T-helper 1 cell treated with Interleukin-12 subunit alpha and Interleukin-12 subunit beta and Interleukin-4 antibody, amounts not matched to agents 30 μg/mL and 1 μg/mL, for 36 hours (primary cell): ENCODE measurements at regions not wholly inside any gene's neighbourhood (a gene's known extent, or its start where the extent isn't known, plus 50 kb on each side); places are given as distances from the start of the nearest gene placed in this dataset.

Experiments used
- H3K27ac Mint-ChIP-seq: one replicate; pipeline ENCODE4 v1.8.0; 2021; ENCODE audit warnings: mild to moderate bottlenecking, mixed read lengths
- H3K27me3 Mint-ChIP-seq: one replicate; pipeline ENCODE4 v1.8.0; 2021; ENCODE audit warnings: low read depth, mixed read lengths
- H3K36me3 Mint-ChIP-seq: one replicate; pipeline ENCODE4 v1.8.0; 2021; ENCODE audit warnings: low read depth, mixed read lengths
- H3K4me1 Mint-ChIP-seq: one replicate; pipeline ENCODE4 v1.8.0; 2021; ENCODE audit warnings: low read depth, mixed read lengths
- H3K4me3 Mint-ChIP-seq: one replicate; pipeline ENCODE4 v1.8.0; 2021; ENCODE audit warnings: mild to moderate bottlenecking, moderate library complexity, mixed read lengths
- H3K9me3 Mint-ChIP-seq: one replicate; pipeline ENCODE4 v1.8.0; 2021; ENCODE audit warnings: mixed read lengths

DNA sequence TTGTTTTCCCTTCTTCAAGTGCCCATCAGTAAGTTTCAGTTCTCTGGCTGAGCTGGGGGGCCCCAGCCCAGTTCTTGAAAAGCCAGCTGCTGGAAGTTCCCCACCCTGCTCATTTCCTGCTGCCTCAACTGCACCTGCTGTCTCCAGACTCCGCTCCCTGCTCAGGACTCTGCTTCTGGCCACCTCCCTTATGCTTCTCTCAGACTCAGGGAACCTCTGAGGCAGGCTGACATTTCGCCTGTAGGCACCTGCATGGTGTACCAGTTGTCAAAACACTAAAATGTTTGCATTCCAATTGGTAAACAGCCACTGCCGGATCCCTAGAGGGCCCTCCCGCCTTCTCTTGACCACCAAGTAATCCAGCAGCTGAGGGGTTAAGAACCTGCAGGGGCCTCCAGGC lies 136.5 kb upstream of the VRK1 start:
- H3K27me3 Mint-ChIP-seq = peaks cover 32% of the 10 kb centered on the region
- H3K4me1 Mint-ChIP-seq = no peaks in the 10 kb centered on the region
- H3K27ac Mint-ChIP-seq = no peak overlapping the region
- H3K4me3 Mint-ChIP-seq = no peak overlapping the region
- no peaks in the 10 kb centered on the region for H3K9me3 Mint-ChIP-seq
- H3K36me3 Mint-ChIP-seq = no peaks in the 10 kb centered on the region

DNA sequence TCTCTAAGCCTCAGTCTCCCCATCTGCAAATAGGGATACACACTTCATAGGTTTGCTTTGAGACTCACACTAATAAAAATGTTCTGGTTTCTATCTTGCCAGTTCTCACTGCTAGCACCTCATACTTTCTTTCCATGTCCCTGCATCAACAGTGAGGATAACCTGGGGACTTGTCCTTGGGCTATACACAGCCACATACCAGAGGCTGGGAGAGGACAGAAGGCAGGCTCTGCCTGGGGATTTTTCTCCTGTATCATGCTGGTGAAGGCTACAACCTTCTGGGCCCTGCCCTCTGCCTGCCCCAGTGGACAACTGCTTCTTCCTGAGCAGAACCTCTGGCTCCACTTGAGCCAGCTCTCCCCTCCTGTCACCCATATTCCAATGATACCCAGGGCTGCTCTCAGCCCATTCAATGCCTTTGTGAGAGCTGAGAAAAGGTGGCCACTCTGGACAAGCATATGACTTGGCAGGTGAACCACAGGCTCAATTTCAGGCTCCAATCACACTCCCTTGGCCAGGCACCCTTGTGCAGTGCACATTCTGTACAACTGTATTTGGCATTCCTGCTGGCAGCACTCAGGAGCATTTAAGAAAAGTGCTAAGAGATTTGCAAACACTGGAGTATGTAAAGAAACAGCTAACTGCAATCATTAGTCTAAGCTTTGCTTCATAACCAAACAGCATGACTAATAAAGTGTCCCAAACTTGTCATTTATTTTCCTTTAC lies 135.8 kb upstream of the VRK1 start:
- peaks cover 29% of the 10 kb centered on the region for H3K27me3 Mint-ChIP-seq
- no peak overlapping the region for H3K4me3 Mint-ChIP-seq
- H3K27ac Mint-ChIP-seq = no peak overlapping the region
- no peaks in the 10 kb centered on the region for H3K9me3 Mint-ChIP-seq
- no peaks in the 10 kb centered on the region for H3K4me1 Mint-ChIP-seq
- H3K36me3 Mint-ChIP-seq = no peaks in the 10 kb centered on the region

DNA sequence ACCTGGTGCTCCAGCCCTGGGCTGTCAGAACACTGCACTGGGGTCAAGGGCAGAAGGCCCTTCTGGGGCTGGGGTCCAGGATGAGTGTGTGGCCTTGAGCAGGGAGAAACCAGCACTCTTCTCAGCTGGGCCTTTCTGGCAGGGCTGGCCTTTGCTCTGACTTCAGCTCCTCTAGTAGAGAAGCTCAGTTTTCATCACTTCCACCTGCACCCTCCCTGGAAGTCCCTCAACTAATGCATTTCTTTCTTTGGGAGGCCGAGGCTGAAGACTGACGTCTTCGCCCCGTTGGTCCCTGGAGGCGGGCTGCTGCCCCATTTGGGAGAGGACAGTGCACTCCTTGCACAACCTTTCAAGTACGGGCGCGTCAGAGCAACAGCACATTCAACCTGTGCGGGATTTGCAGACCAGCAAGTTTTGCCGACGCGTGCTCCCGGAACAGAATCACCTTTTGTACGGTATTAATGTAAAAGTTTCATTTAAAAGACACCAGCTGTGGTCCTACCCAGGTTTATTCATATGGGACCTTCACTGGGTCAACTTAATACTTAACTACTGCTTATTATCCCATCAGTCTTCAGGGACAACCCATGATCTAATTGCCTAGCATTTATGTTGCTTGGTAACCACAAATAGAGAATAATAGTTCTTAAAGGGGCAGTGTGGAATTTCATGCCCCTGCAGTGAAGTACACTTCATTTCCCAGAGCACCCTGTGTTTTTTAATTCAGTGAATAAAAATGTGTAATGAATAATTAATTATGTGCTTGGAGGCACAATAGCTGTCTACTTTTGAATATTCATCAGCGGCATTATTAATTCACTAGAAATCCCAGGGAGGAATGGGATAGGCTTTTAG lies 134.8 kb upstream of the VRK1 start:
- no peaks in the 10 kb centered on the region for H3K4me1 Mint-ChIP-seq
- no peak overlapping the region for H3K4me3 Mint-ChIP-seq
- H3K9me3 Mint-ChIP-seq = no peaks in the 10 kb centered on the region
- H3K36me3 Mint-ChIP-seq = no peaks in the 10 kb centered on the region
- no peak overlapping the region for H3K27ac Mint-ChIP-seq
- H3K27me3 Mint-ChIP-seq = peaks cover 22% of the 10 kb centered on the region

DNA sequence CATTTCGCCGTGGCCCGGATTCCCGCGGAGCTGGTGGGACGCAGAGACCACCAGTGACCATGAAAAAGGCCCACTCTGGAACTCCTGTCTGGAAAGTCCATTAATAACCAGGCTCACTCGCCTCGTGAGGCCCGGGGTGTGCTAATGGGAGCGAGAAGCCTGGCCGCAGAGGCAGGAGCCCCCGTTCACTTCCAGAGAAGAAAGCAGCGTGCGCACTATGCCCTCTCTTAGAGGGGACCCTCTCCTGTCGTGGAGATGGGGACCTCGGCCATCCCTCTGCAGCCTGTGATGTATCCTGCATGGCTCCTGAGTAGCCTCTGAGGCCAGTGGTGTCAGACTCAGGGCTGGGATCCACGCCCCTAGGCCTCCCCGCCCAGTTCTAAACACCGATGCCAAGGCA lies 134.1 kb upstream of the VRK1 start:
- Mint-ChIP-seq H3K9me3 (no peaks in the 10 kb centered on the region), H3K36me3 (no peaks in the 10 kb centered on the region), H3K27me3 (peaks cover 17% of the 10 kb centered on the region), H3K27ac (no peak overlapping the region), H3K4me1 (no peaks in the 10 kb centered on the region), H3K4me3 (no peak overlapping the region)

DNA sequence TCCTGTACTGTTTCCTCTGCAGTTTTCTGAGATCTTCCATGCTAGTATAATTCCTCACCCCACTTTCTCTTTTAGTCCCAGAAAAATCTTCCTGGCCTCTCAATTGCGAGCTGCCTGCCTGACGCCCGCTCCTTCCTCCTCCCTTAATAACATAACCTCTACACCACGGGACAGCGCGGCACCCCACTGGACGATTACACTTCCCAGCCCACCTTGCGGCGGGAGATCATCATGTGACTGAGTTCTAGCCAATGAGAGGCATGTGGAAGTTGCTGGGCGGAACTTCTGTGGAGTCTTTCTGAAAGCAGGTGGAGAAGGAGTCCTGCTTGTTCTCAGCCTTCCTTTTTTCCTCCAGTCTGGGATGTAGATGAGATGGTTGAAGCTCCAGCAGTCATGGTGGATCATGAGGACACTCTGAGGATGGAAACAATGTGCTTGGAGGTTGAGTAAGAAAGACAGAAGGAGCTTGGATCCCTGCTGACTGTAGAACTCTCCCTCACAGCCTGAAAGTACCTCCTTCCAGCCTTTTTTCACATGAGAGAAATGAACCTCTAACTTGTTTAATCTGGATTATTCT lies 133.6 kb upstream of the VRK1 start:
- Mint-ChIP-seq H3K27me3 (peaks cover 16% of the 10 kb centered on the region), H3K36me3 (no peaks in the 10 kb centered on the region), H3K27ac (no peak overlapping the region), H3K4me3 (no peak overlapping the region), H3K4me1 (no peaks in the 10 kb centered on the region), H3K9me3 (no peaks in the 10 kb centered on the region)

DNA sequence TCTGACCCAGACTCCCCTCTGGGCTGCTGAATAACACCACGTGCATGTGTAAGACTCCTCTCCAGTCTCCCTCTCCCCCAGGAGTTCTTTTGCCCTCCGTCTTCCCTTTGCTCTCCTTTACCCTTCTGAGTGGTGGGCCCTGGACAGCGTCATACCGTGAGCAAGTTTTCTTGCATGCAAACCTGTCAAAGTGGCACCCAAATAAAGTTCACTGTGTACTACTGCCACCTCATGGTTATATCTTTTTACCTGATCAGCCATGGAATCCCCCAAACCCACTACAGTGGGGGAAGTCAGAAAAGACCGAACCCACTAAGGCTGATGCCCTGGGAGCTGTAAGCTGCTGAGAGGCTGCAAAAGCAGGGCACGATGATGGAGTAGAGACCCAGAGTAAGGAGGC lies 131.1 kb upstream of the VRK1 start:
- Mint-ChIP-seq H3K4me3 (no peak overlapping the region), H3K36me3 (no peaks in the 10 kb centered on the region), H3K27me3 (peaks cover 4% of the 10 kb centered on the region)

DNA sequence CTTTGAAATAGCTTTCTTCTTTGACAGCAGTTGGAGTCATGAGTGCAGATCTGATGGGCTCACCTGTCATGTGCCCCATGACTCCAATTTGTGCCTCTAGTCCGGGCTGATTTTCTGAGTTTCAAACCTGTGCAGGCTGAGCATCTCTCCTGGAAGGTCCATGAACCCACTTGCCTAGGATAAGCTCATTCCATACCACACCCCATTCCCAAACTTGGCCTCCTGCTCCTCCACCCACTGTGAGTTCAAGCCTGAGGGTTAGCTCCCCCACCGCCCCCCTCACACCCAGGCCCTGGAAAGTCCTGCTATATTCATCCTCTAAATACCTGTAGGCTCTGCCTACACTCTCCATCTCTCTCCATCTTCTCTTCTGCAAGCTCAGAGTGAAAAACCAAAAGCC lies 126.8 kb upstream of the VRK1 start:
- Mint-ChIP-seq H3K27ac (no peak overlapping the region), H3K27me3 (peaks cover 3% of the 10 kb centered on the region), H3K36me3 (no peaks in the 10 kb centered on the region), H3K4me1 (no peaks in the 10 kb centered on the region), H3K9me3 (no peaks in the 10 kb centered on the region), H3K4me3 (no peak overlapping the region)

More for the DNA sequence above, 131.1 kb upstream of the VRK1 start:
- Mint-ChIP-seq H3K27ac (no peak overlapping the region), H3K9me3 (no peaks in the 10 kb centered on the region), H3K4me1 (no peaks in the 10 kb centered on the region)

DNA sequence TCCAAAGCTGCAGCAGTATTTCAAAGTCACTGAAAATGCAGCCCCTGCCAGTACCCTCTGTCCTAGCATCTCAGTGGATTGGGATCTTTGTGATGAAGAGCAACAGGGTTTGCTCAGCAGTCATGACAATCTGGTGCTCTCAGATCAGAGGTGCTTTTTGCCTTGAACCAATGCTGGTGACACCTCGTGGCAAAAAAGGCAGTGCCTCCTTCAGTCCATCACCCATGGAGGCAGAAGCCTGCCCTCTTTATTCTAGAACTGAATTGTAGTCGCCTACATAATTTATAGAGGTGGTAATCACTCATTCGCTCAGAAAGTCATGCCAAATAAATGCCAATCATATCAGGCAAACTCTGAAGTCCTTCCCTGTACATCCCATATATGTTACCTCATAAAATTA lies 126.0 kb upstream of the VRK1 start:
- no peaks in the 10 kb centered on the region for H3K4me1 Mint-ChIP-seq
- H3K27ac Mint-ChIP-seq = no peak overlapping the region
- no peaks in the 10 kb centered on the region for H3K36me3 Mint-ChIP-seq
- H3K9me3 Mint-ChIP-seq = no peaks in the 10 kb centered on the region
- H3K4me3 Mint-ChIP-seq = no peak overlapping the region
- peaks cover 7% of the 10 kb centered on the region for H3K27me3 Mint-ChIP-seq

DNA sequence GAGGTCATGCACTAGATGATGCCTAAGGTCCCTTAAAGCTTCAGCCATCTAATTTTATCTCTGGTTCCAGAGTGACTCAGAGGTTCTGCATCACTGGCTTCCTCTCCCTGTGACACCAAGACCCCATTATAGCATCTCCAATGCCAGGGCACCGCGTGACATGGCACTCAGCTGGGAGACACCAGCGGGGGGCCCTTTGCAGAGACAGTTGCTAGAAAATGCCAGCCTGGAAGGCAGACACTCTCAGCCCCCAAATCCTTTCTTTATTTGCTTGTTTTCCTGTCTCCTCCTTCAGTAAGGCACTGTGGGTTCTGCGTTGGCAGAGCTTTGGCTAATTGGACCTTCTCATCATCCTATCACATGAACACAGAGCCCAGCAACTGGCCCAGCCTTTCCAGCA lies 123.5 kb upstream of the VRK1 start:
- Mint-ChIP-seq H3K36me3 (no peaks in the 10 kb centered on the region), H3K27me3 (peaks cover 16% of the 10 kb centered on the region), H3K4me1 (no peaks in the 10 kb centered on the region), H3K27ac (no peak overlapping the region), H3K4me3 (no peak overlapping the region), H3K9me3 (no peaks in the 10 kb centered on the region)

DNA sequence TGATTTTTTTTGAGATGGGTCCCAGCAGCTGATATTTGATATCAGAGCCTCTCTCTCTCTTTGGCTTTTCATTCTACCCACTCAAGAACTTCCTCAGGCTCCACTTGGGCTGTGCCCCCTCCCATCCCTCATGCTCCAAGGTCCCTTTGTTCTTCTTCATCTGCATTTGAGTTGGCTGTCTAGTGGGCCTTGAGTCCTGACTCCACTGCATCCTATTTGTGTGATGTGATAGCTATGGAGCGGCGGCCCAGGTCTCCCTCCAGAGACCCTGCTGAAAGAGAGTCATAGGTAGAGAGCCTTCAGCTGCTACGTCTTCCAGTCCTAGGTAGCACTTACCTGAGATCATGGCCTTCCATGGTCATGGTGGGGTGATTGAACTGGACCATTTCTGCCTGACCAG lies 123.1 kb upstream of the VRK1 start:
- Mint-ChIP-seq H3K27me3 (peaks cover 16% of the 10 kb centered on the region), H3K36me3 (no peaks in the 10 kb centered on the region), H3K9me3 (no peaks in the 10 kb centered on the region), H3K4me1 (no peaks in the 10 kb centered on the region), H3K4me3 (no peak overlapping the region), H3K27ac (no peak overlapping the region)

DNA sequence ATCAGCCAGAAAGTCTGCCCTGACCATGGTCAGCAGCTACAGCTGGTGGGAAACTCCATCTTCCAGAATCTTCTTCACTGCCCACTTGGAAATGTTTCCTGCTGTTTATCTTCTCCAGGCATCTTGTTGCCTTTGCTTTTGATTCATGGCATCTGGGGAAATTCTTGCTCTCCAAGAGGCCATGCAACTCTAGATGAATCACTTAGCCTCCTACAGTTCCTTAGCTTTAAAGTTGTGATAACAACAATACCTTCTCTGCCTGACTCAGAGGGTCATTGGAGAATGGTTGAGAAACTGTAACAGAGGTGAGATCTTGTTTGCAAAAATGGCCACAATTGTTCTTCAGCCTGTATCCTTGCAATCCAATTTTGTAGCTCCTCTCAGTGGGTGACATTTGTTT lies 121.0 kb upstream of the VRK1 start:
- H3K9me3 Mint-ChIP-seq = no peaks in the 10 kb centered on the region
- H3K27me3 Mint-ChIP-seq = peaks cover 16% of the 10 kb centered on the region
- H3K27ac Mint-ChIP-seq = no peak overlapping the region
- no peak overlapping the region for H3K4me3 Mint-ChIP-seq
- no peaks in the 10 kb centered on the region for H3K4me1 Mint-ChIP-seq
- H3K36me3 Mint-ChIP-seq = no peaks in the 10 kb centered on the region

DNA sequence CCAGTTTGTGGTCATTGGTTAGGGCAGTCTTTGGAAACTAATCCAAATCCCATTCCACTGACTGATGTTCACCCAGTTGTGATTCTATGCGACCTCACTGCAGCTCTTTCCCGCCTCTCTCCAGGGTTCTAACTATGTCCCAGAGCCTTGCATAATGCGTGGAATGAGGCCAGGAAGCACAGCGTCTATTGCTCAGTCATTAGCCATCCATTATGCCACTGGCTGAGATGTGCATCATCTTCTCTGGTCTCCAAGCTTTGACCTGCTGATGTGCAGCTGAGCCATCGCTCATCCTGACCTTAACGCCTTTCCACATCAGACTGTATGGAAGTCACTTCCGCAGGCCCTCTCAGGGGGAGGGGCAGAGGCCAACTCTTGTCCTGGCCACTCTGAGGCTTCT lies 115.4 kb upstream of the VRK1 start:
- Mint-ChIP-seq H3K27ac (no peak overlapping the region), H3K27me3 (peaks cover 8% of the 10 kb centered on the region), H3K9me3 (no peaks in the 10 kb centered on the region), H3K4me1 (no peaks in the 10 kb centered on the region), H3K4me3 (no peak overlapping the region), H3K36me3 (no peaks in the 10 kb centered on the region)

DNA sequence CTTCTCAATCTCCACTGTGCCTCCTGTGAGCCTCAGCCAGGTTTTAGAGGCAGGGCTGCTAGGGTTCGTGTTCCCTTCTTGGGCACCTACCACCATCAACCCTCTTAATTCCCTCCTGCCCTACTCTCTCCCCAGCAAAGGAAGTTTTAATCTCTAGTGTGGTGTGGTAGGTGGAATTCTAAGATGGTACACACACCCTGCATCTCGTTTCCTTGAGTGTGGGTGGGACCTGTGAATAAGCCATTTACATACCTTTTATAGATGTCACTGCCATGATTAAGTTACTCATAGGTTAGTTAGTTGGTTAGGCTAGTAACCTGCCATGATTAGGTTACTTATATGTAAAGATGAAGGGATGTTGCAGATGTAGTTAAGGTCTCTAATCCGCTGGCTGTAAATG lies 114.8 kb upstream of the VRK1 start:
- H3K4me1 Mint-ChIP-seq = no peaks in the 10 kb centered on the region
- H3K27ac Mint-ChIP-seq = no peak overlapping the region
- no peaks in the 10 kb centered on the region for H3K36me3 Mint-ChIP-seq
- H3K9me3 Mint-ChIP-seq = no peaks in the 10 kb centered on the region
- peaks cover 5% of the 10 kb centered on the region for H3K27me3 Mint-ChIP-seq
- H3K4me3 Mint-ChIP-seq = no peak overlapping the region

DNA sequence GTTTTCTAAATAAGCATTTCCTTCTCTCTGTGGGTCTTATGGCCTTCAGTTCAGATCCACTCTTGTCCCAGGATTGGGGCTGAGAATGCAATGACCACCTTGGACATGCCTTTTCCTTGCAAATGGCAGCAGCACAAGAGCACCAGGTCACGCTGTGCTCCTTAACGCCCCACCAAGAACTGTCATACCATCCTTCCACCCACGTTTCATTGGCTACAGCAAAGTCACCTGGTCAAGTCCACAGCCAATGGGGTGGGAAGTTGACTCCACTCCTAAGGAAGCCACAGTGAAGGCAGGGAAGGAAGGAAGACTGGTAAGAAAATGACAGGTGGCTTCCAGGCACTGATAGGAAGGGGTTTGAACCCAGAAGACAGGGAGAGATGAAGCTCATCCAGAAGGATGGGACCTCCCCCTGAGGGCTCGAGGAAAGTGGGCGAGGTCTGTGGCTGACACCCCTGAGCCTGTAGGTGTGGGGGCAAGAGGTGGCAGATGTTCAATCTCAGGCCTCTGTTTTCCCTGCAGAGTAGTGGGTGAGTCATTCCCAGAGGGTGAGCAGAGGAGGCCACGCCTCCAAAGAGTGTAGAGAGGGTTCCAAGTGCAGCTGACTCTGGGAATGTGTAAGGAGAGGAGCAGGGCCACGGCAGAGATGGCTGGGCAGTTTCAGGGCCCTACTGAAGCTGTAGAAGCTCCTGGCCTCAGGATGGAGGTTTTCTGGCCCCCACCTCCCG lies 113.5 kb upstream of the VRK1 start:
- H3K4me1 Mint-ChIP-seq = no peaks in the 10 kb centered on the region

More for the DNA sequence above, 113.5 kb upstream of the VRK1 start:
- Mint-ChIP-seq H3K9me3 (no peaks in the 10 kb centered on the region), H3K4me3 (no peak overlapping the region), H3K27me3 (peaks cover 4% of the 10 kb centered on the region), H3K27ac (no peak overlapping the region), H3K36me3 (no peaks in the 10 kb centered on the region)
